ENCODE measurements at regions not wholly inside any gene's neighbourhood (a gene's known extent, or its start where the extent isn't known, plus 50 kb on each side); places are given as distances from the start of the nearest gene placed in this dataset.

- TF ChIP-seq CTCF (IDR thresholded peaks at IDR 0.05) (no peak), POLR2A (IDR thresholded peaks at IDR 0.05) (no peak)
Observed at GRCh38 chr15:93932164-93932776, 299.1 kb upstream of the MCTP2 start.
